H9 (cell line): ENCODE measurements at regions not wholly inside any gene's neighbourhood (a gene's known extent, or its start where the extent isn't known, plus 50 kb on each side); places are given as distances from the start of the nearest gene placed in this dataset.

Experiments used
- DNase-seq: peaks from one replicate; pipeline ENCODE4 v3.0.0-alpha.2; 2017
- H2AFZ ChIP-seq: one replicate; pipeline ENCODE4 v1.6.1; 2013; ENCODE audit warnings: mild to moderate bottlenecking, low read length, control low read depth, moderate library complexity
- H2AK5ac ChIP-seq: 2 replicates; pipeline ENCODE4 v1.6.1; 2013; ENCODE audit warnings: low read length, control low read depth, mixed read lengths; ENCODE audit not compliant: insufficient read length
- H2BK120ac ChIP-seq: one replicate; pipeline ENCODE4 v1.6.1; 2013; ENCODE audit warnings: low read depth, mild to moderate bottlenecking, low read length, control low read depth, inconsistent platforms; ENCODE audit not compliant: poor library complexity, severe bottlenecking
- H2BK12ac ChIP-seq: 2 replicates; pipeline ENCODE4 v1.6.1; 2013; ENCODE audit warnings: low read length, control low read depth, mixed read lengths, low read depth; ENCODE audit not compliant: insufficient read length
- H2BK15ac ChIP-seq: 2 replicates; pipeline ENCODE4 v1.6.1; 2013; ENCODE audit warnings: low read depth, low read length, control low read depth
- H2BK20ac ChIP-seq: one replicate; pipeline ENCODE4 v1.6.1; 2013; ENCODE audit warnings: low read depth, mild to moderate bottlenecking, low read length, control low read depth, inconsistent platforms; ENCODE audit not compliant: poor library complexity, severe bottlenecking
- H2BK5ac ChIP-seq: 2 replicates; pipeline ENCODE4 v1.6.1; 2013; ENCODE audit warnings: low read length, control low read depth, mixed read lengths; ENCODE audit not compliant: insufficient read length
- H3K14ac ChIP-seq: 2 replicates; pipeline ENCODE4 v1.6.1; 2013; ENCODE audit warnings: low read length, control low read depth; ENCODE audit not compliant: insufficient read depth
- H3K18ac ChIP-seq: 2 replicates; pipeline ENCODE4 v1.6.1; 2013; ENCODE audit warnings: low read depth, mild to moderate bottlenecking, mixed read lengths, low read length, control low read depth; ENCODE audit not compliant: insufficient read length
- H3K23ac ChIP-seq: 2 replicates; pipeline ENCODE4 v1.6.1; 2013; ENCODE audit warnings: low read length, control low read depth, mixed read lengths, low read depth; ENCODE audit not compliant: insufficient read length
- H3K23me2 ChIP-seq: 2 replicates; pipeline ENCODE4 v1.6.1; 2013; ENCODE audit warnings: low read depth, mild to moderate bottlenecking, mixed read lengths, low read length, control low read depth; ENCODE audit not compliant: insufficient read length, poor library complexity, severe bottlenecking
- H3K27ac ChIP-seq: 2 replicates; pipeline ENCODE4 v1.5.1; 2013; ENCODE audit warnings: low read length, control low read depth, mixed read lengths, low read depth; ENCODE audit not compliant: insufficient read length
- H3K27me3 ChIP-seq: 2 replicates; pipeline ENCODE4 v1.6.1; 2013; ENCODE audit warnings: low read length, control low read depth, inconsistent platforms; ENCODE audit not compliant: insufficient read depth
- H3K4ac ChIP-seq: 2 replicates; pipeline ENCODE4 v1.6.1; 2013; ENCODE audit warnings: low read depth, mild to moderate bottlenecking, control low read depth, inconsistent platforms, low read length, moderate library complexity
- H3K4me1 ChIP-seq: 2 replicates; pipeline ENCODE4 v1.6.1; 2013; ENCODE audit warnings: low read length, control low read depth, inconsistent platforms; ENCODE audit not compliant: insufficient read depth
- H3K4me2 ChIP-seq: 2 replicates; pipeline ENCODE4 v1.6.1; 2013; ENCODE audit warnings: low read length, control low read depth, mixed read lengths; ENCODE audit not compliant: insufficient read length, insufficient read depth
- H3K56ac ChIP-seq: 2 replicates; pipeline ENCODE4 v1.6.1; 2013; ENCODE audit warnings: low read depth, mild to moderate bottlenecking, mixed read lengths, low read length, control low read depth; ENCODE audit not compliant: insufficient read length
- H3K79me1 ChIP-seq: 2 replicates; pipeline ENCODE4 v1.6.1; 2013; ENCODE audit warnings: low read depth, mild to moderate bottlenecking, moderate library complexity, low read length, control low read depth, inconsistent platforms; ENCODE audit not compliant: insufficient read depth, poor library complexity, severe bottlenecking
- H3K79me2 ChIP-seq: 2 replicates; pipeline ENCODE4 v1.6.1; 2013; ENCODE audit warnings: low read length, control low read depth, inconsistent platforms; ENCODE audit not compliant: insufficient read depth
- H3K9ac ChIP-seq: 2 replicates; pipeline ENCODE4 v1.6.1; 2013; ENCODE audit warnings: low read length, control low read depth, mixed read lengths; ENCODE audit not compliant: insufficient read length; ENCODE audit errors: extremely low read depth
- H3K9me3 ChIP-seq: one replicate; pipeline ENCODE4 v1.6.1; 2013; ENCODE audit warnings: low read depth, low read length, inconsistent platforms; ENCODE audit not compliant: control insufficient read depth
- H3T11ph ChIP-seq: one replicate; pipeline ENCODE4 v1.6.1; 2013; ENCODE audit warnings: mild to moderate bottlenecking, low read length, control low read depth, inconsistent platforms
- H4K20me1 ChIP-seq: one replicate; pipeline ENCODE4 v1.6.1; 2013; ENCODE audit not compliant: control insufficient read depth, insufficient read length, insufficient read depth
- H4K5ac ChIP-seq: 2 replicates; pipeline ENCODE4 v1.6.1; 2013; ENCODE audit warnings: low read depth, mild to moderate bottlenecking, mixed read lengths, low read length, control low read depth; ENCODE audit not compliant: insufficient read length
- H4K8ac ChIP-seq: replicated peaks from 2 replicates; pipeline ENCODE4 v1.6.1; 2013; ENCODE audit warnings: low read length, control low read depth, mixed read lengths, low read depth; ENCODE audit not compliant: insufficient read length
- H4K91ac ChIP-seq: 2 replicates; pipeline ENCODE4 v1.6.1; 2013; ENCODE audit warnings: low read depth, mild to moderate bottlenecking, moderate library complexity, mixed read lengths, low read length, control low read depth; ENCODE audit not compliant: insufficient read length
- H3K27ac Mint-ChIP-seq, 3 experiments: 2 replicates in 2 of 3; 3 replicates in 1 of 3; pipeline ENCODE4 v1.8.0; 2020 to 2021; ENCODE audit warnings: mixed read lengths in 3 of 3, mild to moderate bottlenecking in 1 of 3, moderate library complexity in 1 of 3
- H3K27me3 Mint-ChIP-seq: 2 replicates; pipeline ENCODE4 v1.8.0; 2021; ENCODE audit warnings: low read depth, mild to moderate bottlenecking, moderate library complexity, mixed read lengths
- H3K36me3 Mint-ChIP-seq, 3 experiments: 2 replicates in 2 of 3; 3 replicates in 1 of 3; pipeline ENCODE4 v1.8.0; 2020 to 2021; ENCODE audit warnings: low read depth in 3 of 3, mixed read lengths in 3 of 3; ENCODE audit not compliant: insufficient read depth in 1 of 3
- H3K4me1 Mint-ChIP-seq, 2 experiments: 2 replicates each; pipeline ENCODE4 v1.8.0; 2020; ENCODE audit warnings: mixed read lengths in 2 of 2
- H3K4me3 Mint-ChIP-seq, 2 experiments: 2 replicates in 1 of 2; 3 replicates in 1 of 2; pipeline ENCODE4 v1.8.0; 2020 to 2021; ENCODE audit warnings: mild to moderate bottlenecking in 2 of 2, mixed read lengths in 2 of 2, moderate library complexity in 1 of 2
- H3K9me3 Mint-ChIP-seq, 2 experiments: 2 replicates in 1 of 2; 3 replicates in 1 of 2; pipeline ENCODE4 v1.8.0; 2020; ENCODE audit warnings: mild to moderate bottlenecking in 2 of 2, mixed read lengths in 2 of 2, moderate library complexity in 1 of 2
- CTCF ChIP-seq: fragments of 200-600 bp; sonication (generic); conservative IDR thresholded peaks from 3 replicates; pipeline ENCODE4 v1.8.0; 2021; ENCODE audit warnings: antibody characterized with exemption, mild to moderate bottlenecking
- WGBS: extraction: QIAGEN DNeasy Blood & Tissue Kit; methylation state at CpG from one replicate; pipeline ENCODE4 v1.1.7; 2013; ENCODE audit warnings: missing lambda C conversion rate, low lambda C conversion rate, mixed read lengths; ENCODE audit not compliant: insufficient read length; ENCODE audit errors: extremely low coverage; 5-methylcytosine and 5-hydroxymethylcytosine counted together

DNA sequence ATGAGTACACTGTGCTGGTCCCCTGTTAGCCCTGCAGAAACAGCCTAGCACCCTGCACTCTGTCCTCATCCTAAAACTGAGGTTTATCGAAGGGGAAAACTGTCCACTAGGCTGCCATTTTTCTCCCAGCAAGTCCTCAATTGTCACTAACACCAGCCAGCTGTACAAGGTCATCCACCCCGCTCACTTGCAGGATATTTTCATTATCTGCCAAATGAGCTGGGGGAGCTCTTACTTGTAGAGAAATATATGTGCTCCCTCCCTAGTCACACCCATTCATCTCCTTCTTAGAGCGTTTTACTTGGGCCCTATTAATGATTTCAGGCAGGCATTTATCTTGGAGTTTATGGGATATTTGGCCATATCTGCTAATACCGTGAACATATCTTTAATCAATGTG lies 413.5 kb upstream of the NFE2L3 start:
- no peak overlapping the region for H4K91ac ChIP-seq
- TF ChIP-seq CTCF: no peak
- no peak for DNase-seq
- no peak overlapping the region for H2AFZ ChIP-seq
- Mint-ChIP-seq H3K27ac (no peak overlapping the region), H3K27me3 (peaks cover 11% of the 10 kb centered on the region), H3K4me3 (no peak overlapping the region), H3K9me3 (no peaks in the 10 kb centered on the region; a peak in 1 of 5 replicates), H3K4me1 (peaks cover 20% of the 10 kb centered on the region in 2 experiments), H3K36me3 (no peaks in the 10 kb centered on the region)
- no peak overlapping the region for H3K27ac ChIP-seq
- H4K20me1 ChIP-seq: no peaks in the 10 kb centered on the region
- H3K14ac ChIP-seq: no peak overlapping the region
- H3K4me2 ChIP-seq: no peak overlapping the region
- H4K5ac ChIP-seq: no peak overlapping the region
- no peak overlapping the region for H2BK12ac ChIP-seq
- H3K23ac ChIP-seq: no peak overlapping the region
- H3K56ac ChIP-seq: no peak overlapping the region
- H2BK120ac ChIP-seq: no peak overlapping the region
- no peak overlapping the region for H4K8ac ChIP-seq
- H2BK5ac ChIP-seq: no peak overlapping the region
- no peak overlapping the region for H3T11ph ChIP-seq
- H3K23me2 ChIP-seq: no peaks in the 10 kb centered on the region
- no peak overlapping the region for H3K9ac ChIP-seq
- WGBS: no CpG with 5 or more reads among the region's 4 CpGs
- H2AK5ac ChIP-seq: no peak overlapping the region
- H3K79me1 ChIP-seq: no peaks in the 10 kb centered on the region
- no peak overlapping the region for H2BK15ac ChIP-seq
- no peak overlapping the region for H3K4ac ChIP-seq
- no peaks in the 10 kb centered on the region for H3K9me3 ChIP-seq
- H3K79me2 ChIP-seq: no peaks in the 10 kb centered on the region
- no peak overlapping the region for H3K18ac ChIP-seq
- no peaks in the 10 kb centered on the region; the same call in 1 of the 2 replicates for H3K27me3 ChIP-seq
- H2BK20ac ChIP-seq: no peak overlapping the region
- peaks cover 8% of the 10 kb centered on the region for H3K4me1 ChIP-seq
